ENCODE measurements at regions not wholly inside any gene's neighbourhood (a gene's known extent, or its start where the extent isn't known, plus 50 kb on each side); places are given as distances from the start of the nearest gene placed in this dataset.

GRCh38 chr3:16026753-16027152 lies 147.7 kb upstream of the GALNT15 start:
- Histone ChIP-seq H4K20me1 (ENCODE audit: insufficient read depth) (no peaks in the 10 kb centered on the region), H3K27ac (no peak overlapping the region), H3K79me2 (ENCODE audit: insufficient read depth) (no peaks in the 10 kb centered on the region), H3K4me2 (ENCODE audit: unreplicated experiment) (no peak overlapping the region), H3K9me3 (ENCODE audit: low read depth) (no peaks in the 10 kb centered on the region), H3K36me3 (ENCODE audit: low read depth) (no peaks in the 10 kb centered on the region), H3K27me3 (replicated peaks; ENCODE audit: insufficient read depth) (no peaks in the 10 kb centered on the region), H3K9me2 (ENCODE audit: insufficient read depth) (no peaks in the 10 kb centered on the region), H3F3A (ENCODE audit: insufficient read depth) (peaks cover 10% of the 10 kb centered on the region; the same call in 1 of the 2 replicates), H3K9ac (no peak overlapping the region), H3K4me1 (ENCODE audit: insufficient read depth) (peaks cover 18% of the 10 kb centered on the region), H3K4me3 (no peak overlapping the region), H2AFZ (no peak overlapping the region)
- DNase-seq = no peak
- TF ChIP-seq EZH2phosphoT487 (IDR thresholded peaks at IDR 0.05; ENCODE audit: insufficient read depth, low read depth) = no peak
- TF ChIP-seq EZH2 (IDR thresholded peaks at IDR 0.05; ENCODE audit: insufficient read depth, poor library complexity, severe bottlenecking) = no peak
- in situ Hi-C loops (cut with MboI) = no loop called here
- WGBS, 2 experiments (ENCODE audit: low coverage in 1 of 2, low lambda C conversion rate in 2 of 2, missing lambda C conversion rate in 2 of 2) = 15 to 30% methylated on average over 3 of the region's 3 CpGs

- Histone ChIP-seq H3K9ac (no peak overlapping the region), H3K4me3 (no peak overlapping the region), H3K79me2 (ENCODE audit: insufficient read depth) (no peaks in the 10 kb centered on the region), H3K27me3 (replicated peaks; ENCODE audit: insufficient read depth) (no peaks in the 10 kb centered on the region), H2AFZ (no peak overlapping the region), H3K9me3 (ENCODE audit: low read depth) (no peaks in the 10 kb centered on the region), H3F3A (ENCODE audit: insufficient read depth) (peaks cover 10% of the 10 kb centered on the region; the same call in 1 of the 2 replicates), H3K4me1 (ENCODE audit: insufficient read depth) (peaks cover 18% of the 10 kb centered on the region), H4K20me1 (ENCODE audit: insufficient read depth) (no peaks in the 10 kb centered on the region), H3K27ac (peak overlapping the region; percentile 47), H3K9me2 (ENCODE audit: insufficient read depth) (no peaks in the 10 kb centered on the region), H3K4me2 (ENCODE audit: unreplicated experiment) (no peak overlapping the region), H3K36me3 (ENCODE audit: low read depth) (no peaks in the 10 kb centered on the region)
- peak; percentile 74 for DNase-seq
- TF ChIP-seq EZH2 (IDR thresholded peaks at IDR 0.05; ENCODE audit: insufficient read depth, poor library complexity, severe bottlenecking) = no peak
- no peak for TF ChIP-seq EZH2phosphoT487 (IDR thresholded peaks at IDR 0.05; ENCODE audit: insufficient read depth, low read depth)
- 4% methylated on average over 2 of the region's 2 CpGs for WGBS, 2 experiments (ENCODE audit: low coverage in 1 of 2, low lambda C conversion rate in 2 of 2, missing lambda C conversion rate in 2 of 2)
- in situ Hi-C loops (cut with MboI) = no loop called here
Measured at GRCh38 chr3:16028604-16029003, 145.9 kb upstream of the GALNT15 start.

- no peaks in the 10 kb centered on the region for H3K9me2 ChIP-seq (ENCODE audit: insufficient read depth)
- H3K79me2 ChIP-seq (ENCODE audit: insufficient read depth) = no peaks in the 10 kb centered on the region
- H3K4me3 ChIP-seq = no peak overlapping the region
- in situ Hi-C loops (cut with MboI) = no loop called here
- H3K9me3 ChIP-seq (ENCODE audit: low read depth) = no peaks in the 10 kb centered on the region
- H2AFZ ChIP-seq = no peak overlapping the region
- WGBS, 2 experiments (ENCODE audit: low coverage in 1 of 2, low lambda C conversion rate in 2 of 2, missing lambda C conversion rate in 2 of 2) = 84 to 86% methylated on average over 4 of the region's 4 CpGs
- no peak overlapping the region for H3K9ac ChIP-seq
- H3K27ac ChIP-seq = no peak overlapping the region
- H4K20me1 ChIP-seq (ENCODE audit: insufficient read depth) = no peaks in the 10 kb centered on the region
- no peaks in the 10 kb centered on the region for H3K27me3 ChIP-seq (replicated peaks; ENCODE audit: insufficient read depth)
- H3K4me2 ChIP-seq (ENCODE audit: unreplicated experiment) = no peak overlapping the region
- H3K36me3 ChIP-seq (ENCODE audit: low read depth) = no peaks in the 10 kb centered on the region
- H3K4me1 ChIP-seq (ENCODE audit: insufficient read depth) = peaks cover 28% of the 10 kb centered on the region
- DNase-seq = no peak
- TF ChIP-seq EZH2 (IDR thresholded peaks at IDR 0.05; ENCODE audit: insufficient read depth, poor library complexity, severe bottlenecking) = no peak
- TF ChIP-seq EZH2phosphoT487 (IDR thresholded peaks at IDR 0.05; ENCODE audit: insufficient read depth, low read depth) = no peak
- H3F3A ChIP-seq (ENCODE audit: insufficient read depth) = peaks cover 16% of the 10 kb centered on the region
Measured at GRCh38 chr3:16030342-16030741, 144.1 kb upstream of the GALNT15 start.

- peaks cover 28% of the 10 kb centered on the region for H3K4me1 ChIP-seq (ENCODE audit: insufficient read depth)
- H3K4me2 ChIP-seq (ENCODE audit: unreplicated experiment) = no peak overlapping the region
- no peak overlapping the region for H3K9ac ChIP-seq
- H3K27me3 ChIP-seq (replicated peaks; ENCODE audit: insufficient read depth) = no peaks in the 10 kb centered on the region
- H4K20me1 ChIP-seq (ENCODE audit: insufficient read depth) = no peaks in the 10 kb centered on the region
- 98 to 100% methylated on average over 2 of the region's 2 CpGs for WGBS, 2 experiments (ENCODE audit: low coverage in 1 of 2, low lambda C conversion rate in 2 of 2, missing lambda C conversion rate in 2 of 2)
- DNase-seq = no peak
- no peaks in the 10 kb centered on the region for H3K9me2 ChIP-seq (ENCODE audit: insufficient read depth)
- TF ChIP-seq EZH2 (IDR thresholded peaks at IDR 0.05; ENCODE audit: insufficient read depth, poor library complexity, severe bottlenecking) (no peak), EZH2phosphoT487 (IDR thresholded peaks at IDR 0.05; ENCODE audit: insufficient read depth, low read depth) (no peak)
- no peak overlapping the region for H2AFZ ChIP-seq
- no peak overlapping the region for H3K4me3 ChIP-seq
- no peaks in the 10 kb centered on the region for H3K79me2 ChIP-seq (ENCODE audit: insufficient read depth)
- H3K9me3 ChIP-seq (ENCODE audit: low read depth) = no peaks in the 10 kb centered on the region
- no peak overlapping the region for H3K27ac ChIP-seq
- H3F3A ChIP-seq (ENCODE audit: insufficient read depth) = peaks cover 16% of the 10 kb centered on the region
- in situ Hi-C loops (cut with MboI) = no loop called here
- H3K36me3 ChIP-seq (ENCODE audit: low read depth) = no peaks in the 10 kb centered on the region
Measured at GRCh38 chr3:16031434-16031833, 143.0 kb upstream of the GALNT15 start.

Data from GM23248 (cell line).